HepG2 (cell line): ENCODE measurements at regions not wholly inside any gene's neighbourhood (a gene's known extent, or its start where the extent isn't known, plus 50 kb on each side); places are given as distances from the start of the nearest gene placed in this dataset.

Source experiments
- ATF7-NPFF ChIP-seq: sonication (generic); formaldehyde crosslinking; IDR thresholded peaks from 2 replicates; pipeline ENCODE4 v1.8.1; 2023; ENCODE audit warnings: mild to moderate bottlenecking, low read depth, missing genetic modification reagents, moderate library complexity
- CREB1 ChIP-seq, 2 experiments: fragments of 450-650 bp in 1 of 2; IDR thresholded peaks; 2 replicates each; pipeline ENCODE4 v1.6.1; 2016 to 2017; ENCODE audit warnings: control low read depth in 1 of 2, mild to moderate bottlenecking in 1 of 2, missing compliant biosample characterization in 1 of 2, missing genetic modification characterization in 1 of 2
- ETV5 ChIP-seq: IDR thresholded peaks from 2 replicates; pipeline ENCODE4 v1.6.1; 2018; ENCODE audit warnings: missing biosample characterization, missing genetic modification reagents, inconsistent platforms, borderline replicate concordance
- FIP1L1 ChIP-seq: fragments of 200-400 bp; formaldehyde crosslinking; IDR thresholded peaks from 2 replicates; pipeline ENCODE4 v1.6.1; 2018; ENCODE audit warnings: low read depth, mild to moderate bottlenecking, low read length, moderate library complexity, borderline replicate concordance; ENCODE audit not compliant: insufficient read depth
- HNRNPH1 ChIP-seq: fragments of 200-400 bp; formaldehyde crosslinking; optimal IDR thresholded peaks from 2 replicates; pipeline ENCODE3; 2017; ENCODE audit warnings: mild to moderate bottlenecking, low read depth, low read length
- KMT2A ChIP-seq: sonication (generic); formaldehyde crosslinking; IDR thresholded peaks from 2 replicates; pipeline ENCODE4 v1.4.0; 2020; ENCODE audit warnings: missing genetic modification reagents
- NR2C2 ChIP-seq: sonication (generic); formaldehyde crosslinking; IDR thresholded peaks from 2 replicates; pipeline ENCODE4 v1.4.0; 2020; ENCODE audit warnings: missing genetic modification reagents, mild to moderate bottlenecking, moderate library complexity, borderline replicate concordance
- PATZ1 ChIP-seq: sonication (generic); formaldehyde crosslinking; IDR thresholded peaks from 2 replicates; pipeline ENCODE4 v1.4.0; 2020; ENCODE audit warnings: missing genetic modification reagents
- PLRG1 ChIP-seq: fragments of 450-650 bp; conservative IDR thresholded peaks from 2 replicates; pipeline ENCODE4 v1.6.1; 2016
- POLR2AphosphoS5 ChIP-seq: IDR thresholded peaks from 2 replicates; pipeline ENCODE4 v1.6.1; 2012; ENCODE audit warnings: low read depth, low read length
- POLR2G ChIP-seq: fragments of 200-400 bp; formaldehyde crosslinking; IDR thresholded peaks from 2 replicates; pipeline ENCODE4 v1.6.1; 2018; ENCODE audit warnings: mild to moderate bottlenecking, low read depth, low read length, moderate library complexity
- RARA ChIP-seq: IDR thresholded peaks from 2 replicates; pipeline ENCODE4 v1.6.1; 2016; ENCODE audit warnings: missing genetic modification reagents, missing compliant biosample characterization
- RFXANK ChIP-seq: IDR thresholded peaks from 2 replicates; pipeline ENCODE4 v1.6.1; 2016
- SP5 ChIP-seq: IDR thresholded peaks from 2 replicates; pipeline ENCODE4 v1.6.1; 2016; ENCODE audit warnings: low read depth, borderline replicate concordance
- SSRP1 ChIP-seq: IDR thresholded peaks from 2 replicates; pipeline ENCODE4 v1.6.1; 2016; ENCODE audit warnings: control low read depth
- TAF15 ChIP-seq: fragments of 200-400 bp; formaldehyde crosslinking; IDR thresholded peaks from one replicate; pipeline ENCODE4 v1.6.1; 2018; ENCODE audit warnings: mild to moderate bottlenecking, low read depth, low read length; ENCODE audit not compliant: poor library complexity, severe bottlenecking
- TERF1 ChIP-seq: sonication (generic); formaldehyde crosslinking; IDR thresholded peaks from 2 replicates; pipeline ENCODE4 v1.8.0; 2022; ENCODE audit warnings: mild to moderate bottlenecking, missing genetic modification reagents, moderate library complexity
- WIZ ChIP-seq: sonication (generic); formaldehyde crosslinking; IDR thresholded peaks from 2 replicates; pipeline ENCODE4 v1.5.1; 2020; ENCODE audit warnings: mild to moderate bottlenecking, missing genetic modification reagents
- ZNF530 ChIP-seq: sonication (generic); formaldehyde crosslinking; IDR thresholded peaks from 2 replicates; pipeline ENCODE4 v1.5.0; 2020; ENCODE audit warnings: low read depth, mild to moderate bottlenecking, missing genetic modification reagents
- ZNF577 ChIP-seq: sonication (generic); formaldehyde crosslinking; IDR thresholded peaks from 2 replicates; pipeline ENCODE4 v1.4.0; 2020; ENCODE audit warnings: mild to moderate bottlenecking, low read depth, missing genetic modification reagents, borderline replicate concordance
- ZNF672 ChIP-seq: sonication (generic); formaldehyde crosslinking; IDR thresholded peaks from 2 replicates; pipeline ENCODE4 v1.8.1; 2022; ENCODE audit warnings: missing genetic modification reagents
- ZSCAN22 ChIP-seq: sonication (generic); formaldehyde crosslinking; IDR thresholded peaks from 2 replicates; pipeline ENCODE4 v1.4.0; 2020; ENCODE audit warnings: mild to moderate bottlenecking, missing genetic modification reagents
- TF ChIP-seq, protein P1 (sequence below): sonication (generic); formaldehyde crosslinking; IDR thresholded peaks from 2 replicates; pipeline ENCODE4 v1.5.0; 2020; ENCODE audit warnings: mild to moderate bottlenecking, missing genetic modification reagents, borderline replicate concordance
- TF ChIP-seq, protein P2 (sequence below): sonication (generic); formaldehyde crosslinking; IDR thresholded peaks from 2 replicates; pipeline ENCODE4 v1.4.0; 2020; ENCODE audit warnings: missing genetic modification reagents

GRCh38 chr20:53652090-53652858, 58.6 kb upstream of the ZNF217 start (continued):
- TF ChIP-seq CREB1 (IDR thresholded peaks at IDR 0.05) (peak; percentile 88), CREB1 (CRISPR knock-in tag; IDR thresholded peaks at IDR 0.05) (peak; percentile 90), PATZ1 (peak; percentile 84), WIZ (CRISPR knock-in tag) (no peak), ZNF577 (CRISPR knock-in tag) (no peak), TAF15 (no peak), HNRNPH1 (no peak), TERF1 (no peak), RARA (CRISPR knock-in tag) (peak; percentile 85), NR2C2 (CRISPR knock-in tag) (peak; percentile 83), POLR2G (peak; percentile 35; the same call in 1 of the 2 replicates), PLRG1 (no peak), ATF7-NPFF (CRISPR knock-in tag) (peak; percentile 51; the same call in 1 of the 2 replicates), ZNF672 (CRISPR knock-in tag) (no peak), RFXANK (CRISPR knock-in tag) (no peak), FIP1L1 (no peak), ZSCAN22 (CRISPR knock-in tag) (no peak), ETV5 (peak; percentile 80; the same call in 1 of the 2 replicates), ZNF530 (CRISPR knock-in tag) (no peak), KMT2A (CRISPR knock-in tag) (peak; percentile 82; the same call in 1 of the 2 replicates), POLR2AphosphoS5 (peak; percentile 68), SP5 (CRISPR knock-in tag) (no peak; the same call in 1 of the 2 replicates), SSRP1 (CRISPR knock-in tag) (0 out of 2 replicates have a peak, but pooled peaks have one; percentile 36)
- TF ChIP-seq, protein P1, sequence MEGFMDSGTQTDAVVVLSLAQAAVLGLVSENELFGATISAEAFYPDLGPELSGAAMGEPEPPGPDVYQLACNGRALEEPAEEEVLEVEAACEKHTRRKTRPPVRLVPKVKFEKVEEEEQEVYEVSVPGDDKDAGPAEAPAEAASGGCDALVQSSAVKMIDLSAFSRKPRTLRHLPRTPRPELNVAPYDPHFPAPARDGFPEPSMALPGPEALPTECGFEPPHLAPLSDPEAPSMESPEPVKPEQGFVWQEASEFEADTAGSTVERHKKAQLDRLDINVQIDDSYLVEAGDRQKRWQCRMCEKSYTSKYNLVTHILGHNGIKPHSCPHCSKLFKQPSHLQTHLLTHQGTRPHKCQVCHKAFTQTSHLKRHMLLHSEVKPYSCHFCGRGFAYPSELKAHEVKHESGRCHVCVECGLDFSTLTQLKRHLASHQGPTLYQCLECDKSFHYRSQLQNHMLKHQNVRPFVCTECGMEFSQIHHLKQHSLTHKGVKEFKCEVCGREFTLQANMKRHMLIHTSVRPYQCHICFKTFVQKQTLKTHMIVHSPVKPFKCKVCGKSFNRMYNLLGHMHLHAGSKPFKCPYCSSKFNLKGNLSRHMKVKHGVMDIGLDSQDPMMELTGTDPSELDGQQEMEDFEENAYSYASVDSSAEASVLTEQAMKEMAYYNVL: peak; percentile 95
- TF ChIP-seq, protein P2, sequence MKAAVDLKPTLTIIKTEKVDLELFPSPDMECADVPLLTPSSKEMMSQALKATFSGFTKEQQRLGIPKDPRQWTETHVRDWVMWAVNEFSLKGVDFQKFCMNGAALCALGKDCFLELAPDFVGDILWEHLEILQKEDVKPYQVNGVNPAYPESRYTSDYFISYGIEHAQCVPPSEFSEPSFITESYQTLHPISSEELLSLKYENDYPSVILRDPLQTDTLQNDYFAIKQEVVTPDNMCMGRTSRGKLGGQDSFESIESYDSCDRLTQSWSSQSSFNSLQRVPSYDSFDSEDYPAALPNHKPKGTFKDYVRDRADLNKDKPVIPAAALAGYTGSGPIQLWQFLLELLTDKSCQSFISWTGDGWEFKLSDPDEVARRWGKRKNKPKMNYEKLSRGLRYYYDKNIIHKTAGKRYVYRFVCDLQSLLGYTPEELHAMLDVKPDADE: no peak
